Nephron progenitor cell (in vitro differentiated cells): ENCODE measurements at regions not wholly inside any gene's neighbourhood (a gene's known extent, or its start where the extent isn't known, plus 50 kb on each side); places are given as distances from the start of the nearest gene placed in this dataset.

Source experiments
- DNase-seq: peaks from one replicate; pipeline ENCODE4 v3.0.0; 2021
- H3K27ac Mint-ChIP-seq: 2 replicates; pipeline ENCODE4 v1.8.0; 2021; ENCODE audit warnings: mild to moderate bottlenecking, moderate library complexity, mixed read lengths
- H3K27me3 Mint-ChIP-seq: 2 replicates; pipeline ENCODE4 v1.8.0; 2021; ENCODE audit warnings: mild to moderate bottlenecking, low read depth, mixed read lengths; ENCODE audit not compliant: poor library complexity
- H3K36me3 Mint-ChIP-seq: 2 replicates; pipeline ENCODE4 v1.8.0; 2021; ENCODE audit warnings: low read depth, mixed read lengths
- H3K4me1 Mint-ChIP-seq: 2 replicates; pipeline ENCODE4 v1.8.0; 2021; ENCODE audit warnings: mixed read lengths
- H3K4me3 Mint-ChIP-seq: 2 replicates; pipeline ENCODE4 v1.8.0; 2021; ENCODE audit warnings: mild to moderate bottlenecking, moderate library complexity, mixed read lengths
- H3K9me3 Mint-ChIP-seq: 2 replicates; pipeline ENCODE4 v1.8.0; 2021; ENCODE audit warnings: mild to moderate bottlenecking, moderate library complexity, mixed read lengths
- TF ChIP-seq, protein P1 (sequence below): fragments of 200-600 bp; sonication (generic); IDR thresholded peaks from 2 replicates; pipeline ENCODE4 v1.5.0; 2021; ENCODE audit warnings: antibody characterized with exemption

GRCh38 chr13:39281539-39282150 is 243.4 kb downstream of the NHLRC3 start:
- TF ChIP-seq, protein P1, sequence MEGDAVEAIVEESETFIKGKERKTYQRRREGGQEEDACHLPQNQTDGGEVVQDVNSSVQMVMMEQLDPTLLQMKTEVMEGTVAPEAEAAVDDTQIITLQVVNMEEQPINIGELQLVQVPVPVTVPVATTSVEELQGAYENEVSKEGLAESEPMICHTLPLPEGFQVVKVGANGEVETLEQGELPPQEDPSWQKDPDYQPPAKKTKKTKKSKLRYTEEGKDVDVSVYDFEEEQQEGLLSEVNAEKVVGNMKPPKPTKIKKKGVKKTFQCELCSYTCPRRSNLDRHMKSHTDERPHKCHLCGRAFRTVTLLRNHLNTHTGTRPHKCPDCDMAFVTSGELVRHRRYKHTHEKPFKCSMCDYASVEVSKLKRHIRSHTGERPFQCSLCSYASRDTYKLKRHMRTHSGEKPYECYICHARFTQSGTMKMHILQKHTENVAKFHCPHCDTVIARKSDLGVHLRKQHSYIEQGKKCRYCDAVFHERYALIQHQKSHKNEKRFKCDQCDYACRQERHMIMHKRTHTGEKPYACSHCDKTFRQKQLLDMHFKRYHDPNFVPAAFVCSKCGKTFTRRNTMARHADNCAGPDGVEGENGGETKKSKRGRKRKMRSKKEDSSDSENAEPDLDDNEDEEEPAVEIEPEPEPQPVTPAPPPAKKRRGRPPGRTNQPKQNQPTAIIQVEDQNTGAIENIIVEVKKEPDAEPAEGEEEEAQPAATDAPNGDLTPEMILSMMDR, result no peak
- Mint-ChIP-seq H3K27me3 (peaks cover 3% of the 10 kb centered on the region), H3K4me1 (peaks cover 13% of the 10 kb centered on the region), H3K9me3 (peaks cover 10% of the 10 kb centered on the region), H3K36me3 (peaks cover 1% of the 10 kb centered on the region), H3K4me3 (no peak overlapping the region), H3K27ac (no peak overlapping the region)
- no peak for DNase-seq

GRCh38 chr13:39282400-39282972 is 244.2 kb downstream of the NHLRC3 start:
- Mint-ChIP-seq H3K4me3 (no peak overlapping the region), H3K9me3 (peaks cover 18% of the 10 kb centered on the region), H3K36me3 (peaks cover 8% of the 10 kb centered on the region), H3K27me3 (peaks cover 3% of the 10 kb centered on the region), H3K27ac (peak overlapping the region; percentile 30), H3K4me1 (peaks cover 13% of the 10 kb centered on the region)
- no peak for DNase-seq
- TF ChIP-seq, protein P1, result no peak

GRCh38 chr13:39283072-39283471 is 244.8 kb downstream of the NHLRC3 start:
- no peak overlapping the region for H3K27ac Mint-ChIP-seq
- H3K36me3 Mint-ChIP-seq, result peaks cover 8% of the 10 kb centered on the region
- TF ChIP-seq, protein P1, result no peak
- H3K4me3 Mint-ChIP-seq, result no peak overlapping the region
- H3K4me1 Mint-ChIP-seq, result peaks cover 13% of the 10 kb centered on the region
- peaks cover 24% of the 10 kb centered on the region for H3K9me3 Mint-ChIP-seq
- no peak for DNase-seq
- H3K27me3 Mint-ChIP-seq, result peaks cover 3% of the 10 kb centered on the region

GRCh38 chr13:39284801-39285388 is 246.6 kb downstream of the NHLRC3 start:
- Mint-ChIP-seq H3K27ac (no peak overlapping the region), H3K4me1 (peaks cover 13% of the 10 kb centered on the region), H3K9me3 (peaks cover 36% of the 10 kb centered on the region), H3K4me3 (no peak overlapping the region), H3K36me3 (peaks cover 8% of the 10 kb centered on the region), H3K27me3 (peaks cover 3% of the 10 kb centered on the region)
- TF ChIP-seq, protein P1, result no peak
- no peak for DNase-seq
